Mesenchymal stem cell (in vitro differentiated cells and primary cell): ENCODE measurements at regions not wholly inside any gene's neighbourhood (a gene's known extent, or its start where the extent isn't known, plus 50 kb on each side); places are given as distances from the start of the nearest gene placed in this dataset.

Source experiments
- DNase-seq: peaks from one replicate; pipeline ENCODE4 v3.0.0-alpha.2; 2013
- H2AFZ ChIP-seq: one replicate; pipeline ENCODE4 v1.6.1; 2013; ENCODE audit warnings: low read depth, mild to moderate bottlenecking, control low read depth, inconsistent platforms, low read length, moderate library complexity
- H2AK5ac ChIP-seq: 2 replicates; pipeline ENCODE4 v1.6.1; 2013; ENCODE audit warnings: low read length, moderate library complexity, mild to moderate bottlenecking, inconsistent platforms; ENCODE audit not compliant: severe bottlenecking
- H2BK120ac ChIP-seq: one replicate; pipeline ENCODE4 v1.6.1; 2013; ENCODE audit warnings: low read depth, mild to moderate bottlenecking, inconsistent platforms, low read length, moderate library complexity
- H2BK12ac ChIP-seq, 2 experiments: one replicate each; pipeline ENCODE4 v1.6.1; 2013; ENCODE audit warnings: inconsistent platforms in 2 of 2, low read length in 2 of 2, mild to moderate bottlenecking in 2 of 2, moderate library complexity in 2 of 2, control low read depth in 1 of 2
- H2BK15ac ChIP-seq: one replicate; pipeline ENCODE4 v1.6.1; 2013; ENCODE audit warnings: mild to moderate bottlenecking, low read depth, inconsistent platforms; ENCODE audit not compliant: poor library complexity, severe bottlenecking
- H2BK5ac ChIP-seq: 2 replicates; pipeline ENCODE4 v1.6.1; 2013; ENCODE audit warnings: low read depth, mild to moderate bottlenecking, low read length, control low read depth, inconsistent platforms; ENCODE audit not compliant: poor library complexity, severe bottlenecking
- H3K14ac ChIP-seq, 2 experiments: one replicate each; pipeline ENCODE4 v1.6.1; 2013; ENCODE audit warnings: inconsistent platforms in 2 of 2, low read length in 2 of 2, control low read depth in 1 of 2, mild to moderate bottlenecking in 1 of 2, moderate library complexity in 1 of 2
- H3K18ac ChIP-seq, 2 experiments: one replicate each; pipeline ENCODE4 v1.6.1; 2013; ENCODE audit warnings: inconsistent platforms in 2 of 2, low read length in 2 of 2, control low read depth in 1 of 2, low read depth in 1 of 2, mild to moderate bottlenecking in 1 of 2
- H3K23ac ChIP-seq, 2 experiments: one replicate each; pipeline ENCODE4 v1.6.1; 2013; ENCODE audit warnings: inconsistent platforms in 2 of 2, low read length in 2 of 2, mild to moderate bottlenecking in 2 of 2, moderate library complexity in 2 of 2, control low read depth in 1 of 2
- H3K27ac ChIP-seq: 2 replicates; pipeline ENCODE4 v1.5.1; 2013; ENCODE audit warnings: mild to moderate bottlenecking, moderate library complexity, low read length, control low read depth, inconsistent platforms; ENCODE audit not compliant: poor library complexity, severe bottlenecking
- H3K27me3 ChIP-seq, 2 experiments: 2 replicates each; pipeline versions ENCODE4 v1.6.1 to v1.7.0; 2013; ENCODE audit warnings: low read length in 2 of 2, mild to moderate bottlenecking in 2 of 2, moderate library complexity in 2 of 2, control low read depth in 1 of 2, inconsistent platforms in 1 of 2; ENCODE audit not compliant: control insufficient read depth in 1 of 2, insufficient read depth in 1 of 2
- H3K36me3 ChIP-seq, 2 experiments: 2 replicates each; pipeline versions ENCODE4 v1.6.1 to v1.7.0; 2013; ENCODE audit warnings: low read length in 2 of 2, control low read depth in 1 of 2, inconsistent platforms in 1 of 2, low read depth in 1 of 2, mild to moderate bottlenecking in 1 of 2; ENCODE audit not compliant: insufficient read depth in 2 of 2, control insufficient read depth in 1 of 2
- H3K4ac ChIP-seq, 2 experiments: one replicate each; pipeline ENCODE4 v1.6.1; 2013; ENCODE audit warnings: inconsistent platforms in 2 of 2, low read length in 2 of 2, mild to moderate bottlenecking in 2 of 2, moderate library complexity in 2 of 2, control low read depth in 1 of 2, low read depth in 1 of 2
- H3K4me1 ChIP-seq: 2 replicates; pipeline ENCODE4 v1.6.1; 2013; ENCODE audit warnings: low read depth, low read length, control low read depth; ENCODE audit not compliant: control insufficient read depth, insufficient read depth
- H3K4me2 ChIP-seq: 2 replicates; pipeline ENCODE4 v1.6.1; 2013; ENCODE audit warnings: low read length, mild to moderate bottlenecking, inconsistent platforms; ENCODE audit not compliant: poor library complexity, severe bottlenecking
- H3K4me3 ChIP-seq, 2 experiments: 2 replicates each; pipeline versions ENCODE4 v1.5.1 to v1.7.0; 2013; ENCODE audit warnings: low read length in 2 of 2, mild to moderate bottlenecking in 2 of 2, control low read depth in 1 of 2, low read depth in 1 of 2; ENCODE audit not compliant: insufficient read depth in 1 of 2
- H3K79me1 ChIP-seq: replicated peaks from 2 replicates; pipeline ENCODE4 v1.6.1; 2013; ENCODE audit warnings: mild to moderate bottlenecking, control low read depth, low read length, inconsistent platforms; ENCODE audit not compliant: poor library complexity, severe bottlenecking
- H3K9ac ChIP-seq: 2 replicates; pipeline ENCODE4 v1.7.0; 2013; ENCODE audit warnings: mild to moderate bottlenecking, low read length, moderate library complexity
- H3K9me3 ChIP-seq: 2 replicates; pipeline ENCODE4 v1.7.0; 2013; ENCODE audit warnings: mild to moderate bottlenecking, low read length; ENCODE audit not compliant: control insufficient read depth
- H4K8ac ChIP-seq: one replicate; pipeline ENCODE4 v1.6.1; 2013; ENCODE audit warnings: inconsistent platforms, mild to moderate bottlenecking, low read length, moderate library complexity
- H4K91ac ChIP-seq: one replicate; pipeline ENCODE4 v1.6.1; 2013; ENCODE audit warnings: mild to moderate bottlenecking, low read length, inconsistent platforms
- WGBS: methylation state at CpG from one replicate; pipeline ENCODE4 v1.1.7; 2013; ENCODE audit warnings: mixed read lengths; 5-methylcytosine and 5-hydroxymethylcytosine counted together

DNA sequence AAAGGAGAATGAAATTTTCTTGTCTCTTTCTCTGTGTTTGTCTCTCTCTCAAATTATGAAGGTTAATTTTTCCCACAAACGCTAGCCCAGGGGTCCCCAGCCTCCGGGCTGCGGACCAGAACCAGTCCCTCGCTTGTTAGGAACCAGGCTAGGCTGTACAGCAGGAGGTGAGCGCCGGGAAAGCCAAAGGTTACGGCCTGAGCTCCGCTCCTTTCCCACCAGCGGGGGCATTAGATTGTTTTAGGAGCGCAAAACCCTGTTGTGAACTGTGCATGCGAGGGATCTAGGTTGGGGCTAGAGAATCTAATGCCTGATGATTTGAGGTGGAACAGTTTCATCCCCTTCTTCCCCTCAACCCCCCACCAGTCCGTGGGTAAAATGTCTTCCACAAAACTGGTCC lies 74.7 kb upstream of the ZNF385D start:
- Histone ChIP-seq H3K4me3 (no peak overlapping the region), H3K4me1 (no peaks in the 10 kb centered on the region), H2BK12ac (no peak overlapping the region), H2BK15ac (no peak overlapping the region), H2BK5ac (no peak overlapping the region), H3K23ac (no peak overlapping the region), H4K8ac (no peak overlapping the region), H2AK5ac (no peak overlapping the region), H3K14ac (no peak overlapping the region), H3K18ac (no peak overlapping the region), H2AFZ (no peak overlapping the region), H3K4ac (no peak overlapping the region), H3K79me1 (no peaks in the 10 kb centered on the region), H4K91ac (no peak overlapping the region), H3K9me3 (no peaks in the 10 kb centered on the region), H2BK120ac (no peak overlapping the region), H3K9ac (no peak overlapping the region), H3K27me3 (no peaks in the 10 kb centered on the region), H3K27ac (no peak overlapping the region), H3K4me2 (no peak overlapping the region), H3K36me3 (no peaks in the 10 kb centered on the region)
- no peak for DNase-seq
- 79% methylated on average over 11 of the region's 12 CpGs for WGBS

DNA sequence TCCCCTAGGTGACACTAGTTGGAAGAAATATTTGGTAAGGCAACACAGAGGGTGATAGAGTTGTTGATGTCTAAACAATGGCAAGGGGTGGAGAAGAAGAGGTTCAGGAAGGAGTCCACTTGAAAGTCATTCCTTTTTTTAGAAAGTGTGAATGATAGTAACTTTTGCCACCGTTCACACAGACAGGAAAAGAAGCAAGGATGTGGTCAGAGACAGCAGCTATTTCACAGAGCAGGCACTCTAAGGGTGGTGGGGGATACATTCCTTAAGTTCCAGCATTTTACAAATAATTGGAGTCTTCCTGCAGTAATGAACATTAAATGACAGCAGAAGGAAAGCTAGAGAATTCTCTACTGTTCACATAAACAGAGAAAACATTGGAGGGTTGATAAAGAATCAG lies 75.4 kb upstream of the ZNF385D start:
- H3K4ac ChIP-seq = no peak overlapping the region
- H3K9ac ChIP-seq = no peak overlapping the region
- WGBS = 8% methylated on average over 1 of the region's 1 CpG
- H3K4me2 ChIP-seq = no peak overlapping the region
- no peak overlapping the region for H2AFZ ChIP-seq
- H2BK15ac ChIP-seq = no peak overlapping the region
- no peaks in the 10 kb centered on the region for H3K27me3 ChIP-seq
- no peaks in the 10 kb centered on the region for H3K36me3 ChIP-seq
- H3K79me1 ChIP-seq = no peaks in the 10 kb centered on the region
- no peak for DNase-seq
- no peaks in the 10 kb centered on the region for H3K9me3 ChIP-seq
- H2BK120ac ChIP-seq = no peak overlapping the region
- H4K8ac ChIP-seq = no peak overlapping the region
- no peak overlapping the region for H2BK12ac ChIP-seq
- H3K18ac ChIP-seq = no peak overlapping the region
- H3K23ac ChIP-seq = no peak overlapping the region
- H3K4me3 ChIP-seq = no peak overlapping the region
- no peaks in the 10 kb centered on the region for H3K4me1 ChIP-seq
- H4K91ac ChIP-seq = no peak overlapping the region
- H2AK5ac ChIP-seq = no peak overlapping the region
- H3K27ac ChIP-seq = no peak overlapping the region
- H2BK5ac ChIP-seq = no peak overlapping the region
- H3K14ac ChIP-seq = no peak overlapping the region

GRCh38 chr3:21830541-21830940 lies 79.5 kb upstream of the ZNF385D start:
- Histone ChIP-seq H3K4me3 (no peak overlapping the region), H3K4me2 (no peak overlapping the region), H2AFZ (no peak overlapping the region), H3K14ac (no peak overlapping the region), H3K9me3 (no peaks in the 10 kb centered on the region), H2AK5ac (no peak overlapping the region), H3K27me3 (no peaks in the 10 kb centered on the region), H3K4ac (no peak overlapping the region), H3K79me1 (no peaks in the 10 kb centered on the region), H2BK12ac (no peak overlapping the region), H2BK120ac (no peak overlapping the region), H4K91ac (no peak overlapping the region), H3K18ac (no peak overlapping the region), H3K23ac (no peak overlapping the region), H4K8ac (no peak overlapping the region), H3K4me1 (no peaks in the 10 kb centered on the region), H2BK5ac (no peak overlapping the region), H3K9ac (no peak overlapping the region), H3K27ac (no peak overlapping the region), H2BK15ac (no peak overlapping the region), H3K36me3 (no peaks in the 10 kb centered on the region)
- DNase-seq = no peak
- 44% methylated on average over 1 of the region's 2 CpGs for WGBS

DNA sequence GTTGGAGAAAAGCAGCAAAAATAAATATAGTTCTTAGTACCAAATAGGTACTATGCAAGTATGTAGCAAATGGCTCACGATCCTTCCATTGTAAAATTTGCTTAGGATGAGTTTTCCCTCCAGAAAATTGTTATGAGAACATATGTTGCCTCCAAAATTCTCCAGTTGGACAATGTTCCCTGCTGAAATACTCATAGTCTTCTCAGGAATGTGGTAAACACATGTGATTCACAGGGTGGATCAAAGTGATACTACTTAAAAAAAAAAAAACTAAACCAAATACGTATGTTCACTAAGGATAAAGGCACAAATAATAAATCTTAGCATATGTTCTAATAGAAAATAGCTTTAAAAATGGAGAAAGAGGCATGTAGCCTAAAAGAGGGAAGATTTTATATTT lies 84.3 kb upstream of the ZNF385D start:
- H3K4me2 ChIP-seq = no peak overlapping the region

More for the DNA sequence above, 84.3 kb upstream of the ZNF385D start:
- H2BK120ac ChIP-seq = no peak overlapping the region
- no peaks in the 10 kb centered on the region for H3K79me1 ChIP-seq
- no peak overlapping the region for H4K8ac ChIP-seq
- no peaks in the 10 kb centered on the region for H3K27me3 ChIP-seq
- no peak overlapping the region for H3K27ac ChIP-seq
- H3K36me3 ChIP-seq = no peaks in the 10 kb centered on the region
- H3K4ac ChIP-seq = no peak overlapping the region
- no CpG with 5 or more reads among the region's 2 CpGs for whole genome bisulfite sequencing
- H3K9me3 ChIP-seq = no peaks in the 10 kb centered on the region
- H2BK15ac ChIP-seq = no peak overlapping the region
- no peak for DNase-seq
- no peak overlapping the region for H2AFZ ChIP-seq
- H3K9ac ChIP-seq = peak overlapping the region; percentile 63
- no peak overlapping the region for H2BK12ac ChIP-seq
- H3K14ac ChIP-seq = no peak overlapping the region
- no peak overlapping the region for H3K4me3 ChIP-seq
- H2AK5ac ChIP-seq = no peak overlapping the region
- no peak overlapping the region for H4K91ac ChIP-seq
- H2BK5ac ChIP-seq = no peak overlapping the region
- no peak overlapping the region for H3K23ac ChIP-seq
- H3K18ac ChIP-seq = no peak overlapping the region
- no peaks in the 10 kb centered on the region for H3K4me1 ChIP-seq
